ENCODE measurements at regions not wholly inside any gene's neighbourhood (a gene's known extent, or its start where the extent isn't known, plus 50 kb on each side); places are given as distances from the start of the nearest gene placed in this dataset.

GRCh38 chr19:27909861-27910260 is 1303.1 kb downstream of the UQCRFS1 start:
- no peak for TF ChIP-seq CTCF (IDR thresholded peaks at IDR 0.05)

GRCh38 chr19:27909185-27909840 is 1303.6 kb downstream of the UQCRFS1 start:
- no peak for TF ChIP-seq CTCF (IDR thresholded peaks at IDR 0.05)

GRCh38 chr19:27906081-27906480 is 1306.9 kb downstream of the UQCRFS1 start:
- no peak for TF ChIP-seq CTCF (IDR thresholded peaks at IDR 0.05)

DNA sequence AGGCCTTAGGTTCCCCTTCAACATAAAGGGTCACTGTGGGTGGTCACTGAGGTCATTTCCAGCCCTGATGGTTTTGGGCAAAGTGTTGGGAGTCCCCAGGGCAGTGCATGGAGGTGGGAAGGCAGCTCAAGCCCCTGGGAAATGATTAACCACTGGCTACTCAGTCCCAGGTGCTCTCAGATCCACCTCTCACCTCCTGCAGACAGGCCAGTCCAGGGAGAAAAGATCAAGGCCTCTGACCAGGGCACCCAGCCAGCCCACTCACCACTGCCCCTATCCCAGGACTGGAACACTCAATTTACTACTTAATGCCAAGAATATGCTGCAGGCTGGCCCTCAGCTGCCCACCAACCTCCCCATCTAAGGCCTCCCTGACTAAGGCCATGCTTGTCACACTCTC is 1307.9 kb downstream of the UQCRFS1 start:
- no peak for TF ChIP-seq CTCF (IDR thresholded peaks at IDR 0.05)

GRCh38 chr19:27901078-27901477 is 1311.9 kb downstream of the UQCRFS1 start:
- no peak for TF ChIP-seq CTCF (IDR thresholded peaks at IDR 0.05)

DNA sequence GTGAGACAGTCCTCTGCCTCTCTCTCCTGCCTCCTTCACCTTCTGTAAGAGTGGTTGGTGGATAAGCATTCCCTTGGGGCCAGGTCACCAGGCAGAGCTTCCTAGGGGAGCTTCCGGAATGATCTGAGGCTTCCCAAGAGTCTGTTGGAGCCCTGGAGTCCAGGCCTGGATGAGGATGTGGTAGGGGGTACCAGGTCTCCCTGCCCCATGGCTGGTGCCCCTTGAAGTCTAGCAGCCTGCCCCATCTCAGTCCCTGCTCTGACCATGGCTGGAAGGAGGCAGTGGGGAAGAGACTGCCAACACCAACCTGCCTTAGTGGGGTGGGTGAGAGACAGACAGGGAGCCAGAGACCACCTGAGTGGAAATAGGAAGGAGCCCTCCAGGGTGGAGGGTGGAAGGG is 1316.9 kb downstream of the UQCRFS1 start:
- no peak for TF ChIP-seq CTCF (IDR thresholded peaks at IDR 0.05)

DNA sequence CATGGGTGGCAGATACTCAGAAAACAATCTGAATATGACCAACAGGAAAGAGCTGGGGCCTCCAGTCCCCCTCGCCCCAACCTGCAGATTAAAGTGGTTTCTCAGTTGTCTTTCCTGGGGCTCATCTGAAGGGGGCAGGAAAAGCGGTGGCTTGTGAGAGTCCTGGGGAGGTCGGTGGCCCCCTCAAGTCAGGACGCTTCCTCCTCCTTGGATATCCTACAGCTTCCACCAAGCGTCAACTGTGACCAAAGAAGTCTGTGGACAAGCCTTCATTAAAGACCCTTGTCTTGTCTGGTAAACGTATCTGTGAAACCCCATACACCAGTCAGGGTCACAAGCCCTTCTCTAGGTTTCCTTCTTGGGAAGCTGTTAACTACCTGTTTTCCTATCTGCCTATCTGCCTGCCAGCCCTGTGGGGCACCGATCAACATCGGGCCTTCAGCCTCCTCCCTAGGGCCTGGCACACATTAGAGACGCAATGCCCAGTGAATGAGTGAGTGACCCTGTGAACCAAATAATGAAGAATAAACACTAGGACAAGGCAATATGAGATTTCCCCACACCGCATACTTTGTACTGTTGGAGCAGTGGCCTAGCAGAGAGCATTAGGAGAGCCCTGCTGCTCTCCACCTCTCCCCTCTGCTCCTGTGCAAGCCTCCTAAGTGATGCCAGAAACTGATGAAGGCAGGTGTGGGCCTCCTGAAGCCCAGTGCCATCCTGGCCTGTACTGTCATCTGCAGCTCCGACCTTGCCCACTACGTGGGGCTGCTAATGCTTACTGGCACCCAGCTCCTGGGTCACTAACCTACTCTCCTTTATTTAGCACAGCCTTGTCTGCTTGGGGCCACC is 1317.8 kb downstream of the UQCRFS1 start:
- no peak for TF ChIP-seq CTCF (IDR thresholded peaks at IDR 0.05)

Measured in LNCAP (cell line).